ENCODE measurements at regions not wholly inside any gene's neighbourhood (a gene's known extent, or its start where the extent isn't known, plus 50 kb on each side); places are given as distances from the start of the nearest gene placed in this dataset.

- Mint-ChIP-seq H3K9me3 (no peaks in the 10 kb centered on the region), H3K36me3 (ENCODE audit: low read depth) (no peaks in the 10 kb centered on the region), H3K27ac (no peak overlapping the region), H3K4me1 (ENCODE audit: low read depth) (peaks cover 7% of the 10 kb centered on the region), H3K27me3 (no peaks in the 10 kb centered on the region), H3K4me3 (no peak overlapping the region)
- ChIA-PET CTCF (no interaction called here), POLR2A (no interaction called here)
- ATAC-seq (no peak), DNase-seq (no peak)
- TF ChIP-seq CTCF (IDR thresholded peaks at IDR 0.05): no peak
- intact Hi-C loops (cut with micrococcal nuclease): no loop called here
These were observed 132.5 kb upstream of the MAX start for GRCh38 chr14:65234752-65235361.

- ChIA-PET POLR2A (no interaction called here), CTCF (no interaction called here)
- intact Hi-C loops (cut with micrococcal nuclease): no loop called here
- no peaks in the 10 kb centered on the region for H3K36me3 Mint-ChIP-seq (ENCODE audit: low read depth)
- H3K27me3 Mint-ChIP-seq: peaks cover 2% of the 10 kb centered on the region
- DNase-seq (no peak), ATAC-seq (no peak)
- H3K4me3 Mint-ChIP-seq: no peak overlapping the region
- H3K9me3 Mint-ChIP-seq: no peaks in the 10 kb centered on the region
- peaks cover 4% of the 10 kb centered on the region for H3K4me1 Mint-ChIP-seq (ENCODE audit: low read depth)
- no peak for TF ChIP-seq CTCF (IDR thresholded peaks at IDR 0.05)
- no peak overlapping the region for H3K27ac Mint-ChIP-seq
These were observed 134.9 kb upstream of the MAX start for GRCh38 chr14:65237023-65237814.

GRCh38 chr14:65237941-65238340 lies 135.6 kb upstream of the MAX start:
- Mint-ChIP-seq H3K27me3 (peaks cover 2% of the 10 kb centered on the region), H3K27ac (no peak overlapping the region), H3K9me3 (no peaks in the 10 kb centered on the region), H3K4me3 (no peak overlapping the region), H3K36me3 (ENCODE audit: low read depth) (no peaks in the 10 kb centered on the region), H3K4me1 (ENCODE audit: low read depth) (peaks cover 4% of the 10 kb centered on the region)
- intact Hi-C loops (cut with micrococcal nuclease): no loop called here
- ChIA-PET CTCF (no interaction called here), POLR2A (interaction anchor here (0.7 kb wide), 1 partner anchor 174 kb away, joined by 3 read pairs; no protein-coding TSS in a partner anchor)
- no peak for TF ChIP-seq CTCF (IDR thresholded peaks at IDR 0.05)
- DNase-seq (no peak), ATAC-seq (no peak)

GRCh38 chr14:65238456-65238855 lies 136.1 kb upstream of the MAX start:
- H3K36me3 Mint-ChIP-seq (ENCODE audit: low read depth): no peaks in the 10 kb centered on the region
- H3K4me3 Mint-ChIP-seq: no peak overlapping the region
- H3K27me3 Mint-ChIP-seq: peaks cover 2% of the 10 kb centered on the region
- POLR2A ChIA-PET: interaction anchor here (0.7 kb wide), 1 partner anchor 173 kb away, joined by 3 read pairs; no protein-coding TSS in a partner anchor
- DNase-seq (no peak), ATAC-seq (no peak)
- no peak overlapping the region for H3K27ac Mint-ChIP-seq
- intact Hi-C loops (cut with micrococcal nuclease): no loop called here
- H3K9me3 Mint-ChIP-seq: no peaks in the 10 kb centered on the region
- H3K4me1 Mint-ChIP-seq (ENCODE audit: low read depth): peaks cover 4% of the 10 kb centered on the region
- CTCF ChIA-PET: interaction anchor here (1.5 kb wide), 1 partner anchor 173 kb away, joined by 5 read pairs; no protein-coding TSS in a partner anchor
- no peak for TF ChIP-seq CTCF (IDR thresholded peaks at IDR 0.05)
